PC-9 (cell line): ENCODE measurements at regions not wholly inside any gene's neighbourhood (a gene's known extent, or its start where the extent isn't known, plus 50 kb on each side); places are given as distances from the start of the nearest gene placed in this dataset.

Experiments
- CTCF ChIP-seq: fragments of 200-600 bp; sonication (generic); conservative IDR thresholded peaks from 2 replicates; pipeline ENCODE4 v1.6.1; 2017; ENCODE audit warnings: mixed run types, antibody characterized with exemption, mild to moderate bottlenecking, moderate library complexity
- EZH2 ChIP-seq: fragments of 200-600 bp; sonication (generic); IDR thresholded peaks from 2 replicates; pipeline ENCODE4 v1.8.0; 2017; ENCODE audit warnings: antibody characterized with exemption, low read depth

GRCh38 chr5:5985332-5985731 lies 393.0 kb downstream of the MED10 start:
- TF ChIP-seq EZH2 (no peak), CTCF (no peak)
